ENCODE measurements at regions not wholly inside any gene's neighbourhood (a gene's known extent, or its start where the extent isn't known, plus 50 kb on each side); places are given as distances from the start of the nearest gene placed in this dataset.

DNA sequence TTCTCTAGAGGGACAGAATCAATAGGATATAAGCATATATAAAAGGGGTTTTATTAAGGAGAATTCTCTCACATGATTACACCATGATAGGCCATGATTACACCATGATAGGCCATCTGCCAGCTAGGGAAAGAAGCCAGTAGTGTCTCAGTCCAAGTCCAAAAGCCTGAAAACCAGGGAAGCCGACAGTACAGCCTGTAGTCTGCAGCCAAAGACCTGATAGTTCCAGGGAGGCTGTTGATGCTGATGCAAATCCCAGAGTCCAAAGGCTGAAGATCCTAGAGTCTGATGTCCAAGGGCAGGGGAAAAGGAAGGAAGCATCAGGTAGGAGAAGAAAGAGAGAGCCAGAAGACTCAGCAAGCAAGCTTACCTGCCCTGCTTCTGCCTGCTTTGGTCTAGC lies 411.3 kb upstream of the EMCN start:
- TF ChIP-seq SUZ12 (IDR thresholded peaks at IDR 0.05; ENCODE audit: extremely low read depth, insufficient read depth, insufficient read length) = no peak
- no peak for TF ChIP-seq ZNF274 (IDR thresholded peaks at IDR 0.05; ENCODE audit: low read depth, low read length)
- TF ChIP-seq YY1 (IDR thresholded peaks at IDR 0.05; ENCODE audit: insufficient read depth, insufficient read length) = no peak

Data from NT2/D1 (cell line).